ENCODE measurements at regions not wholly inside any gene's neighbourhood (a gene's known extent, or its start where the extent isn't known, plus 50 kb on each side); places are given as distances from the start of the nearest gene placed in this dataset.

DNA sequence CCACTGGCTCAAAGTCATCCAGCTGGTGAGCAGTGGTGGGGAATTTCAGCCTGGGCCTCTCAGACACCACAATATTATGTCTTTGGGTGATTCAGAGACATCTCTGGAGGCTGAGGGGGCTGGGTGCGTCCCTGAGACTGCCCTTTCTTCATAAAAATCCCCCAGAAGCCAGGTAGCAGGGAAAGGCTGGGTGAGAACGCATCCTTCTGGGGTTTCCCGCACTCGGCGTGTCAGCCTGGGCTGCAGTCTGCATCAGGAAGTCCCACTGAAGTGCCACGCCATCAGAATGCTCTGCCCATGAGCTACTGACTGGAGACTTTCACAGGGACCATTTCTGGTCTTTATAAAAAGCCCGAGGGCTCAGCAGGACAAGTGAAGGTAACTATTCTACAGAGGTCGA lies 148.8 kb upstream of the SLC6A11 start:
- no peak overlapping the region for H3K4me3 ChIP-seq (replicated peaks; ENCODE audit: low read depth, low read length)
- TF ChIP-seq, protein P1, sequence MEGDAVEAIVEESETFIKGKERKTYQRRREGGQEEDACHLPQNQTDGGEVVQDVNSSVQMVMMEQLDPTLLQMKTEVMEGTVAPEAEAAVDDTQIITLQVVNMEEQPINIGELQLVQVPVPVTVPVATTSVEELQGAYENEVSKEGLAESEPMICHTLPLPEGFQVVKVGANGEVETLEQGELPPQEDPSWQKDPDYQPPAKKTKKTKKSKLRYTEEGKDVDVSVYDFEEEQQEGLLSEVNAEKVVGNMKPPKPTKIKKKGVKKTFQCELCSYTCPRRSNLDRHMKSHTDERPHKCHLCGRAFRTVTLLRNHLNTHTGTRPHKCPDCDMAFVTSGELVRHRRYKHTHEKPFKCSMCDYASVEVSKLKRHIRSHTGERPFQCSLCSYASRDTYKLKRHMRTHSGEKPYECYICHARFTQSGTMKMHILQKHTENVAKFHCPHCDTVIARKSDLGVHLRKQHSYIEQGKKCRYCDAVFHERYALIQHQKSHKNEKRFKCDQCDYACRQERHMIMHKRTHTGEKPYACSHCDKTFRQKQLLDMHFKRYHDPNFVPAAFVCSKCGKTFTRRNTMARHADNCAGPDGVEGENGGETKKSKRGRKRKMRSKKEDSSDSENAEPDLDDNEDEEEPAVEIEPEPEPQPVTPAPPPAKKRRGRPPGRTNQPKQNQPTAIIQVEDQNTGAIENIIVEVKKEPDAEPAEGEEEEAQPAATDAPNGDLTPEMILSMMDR (IDR thresholded peaks at IDR 0.05; ENCODE audit: low read length, missing control alignments): no peak
- DNase-seq (ENCODE audit: low read depth): no peak

DNA sequence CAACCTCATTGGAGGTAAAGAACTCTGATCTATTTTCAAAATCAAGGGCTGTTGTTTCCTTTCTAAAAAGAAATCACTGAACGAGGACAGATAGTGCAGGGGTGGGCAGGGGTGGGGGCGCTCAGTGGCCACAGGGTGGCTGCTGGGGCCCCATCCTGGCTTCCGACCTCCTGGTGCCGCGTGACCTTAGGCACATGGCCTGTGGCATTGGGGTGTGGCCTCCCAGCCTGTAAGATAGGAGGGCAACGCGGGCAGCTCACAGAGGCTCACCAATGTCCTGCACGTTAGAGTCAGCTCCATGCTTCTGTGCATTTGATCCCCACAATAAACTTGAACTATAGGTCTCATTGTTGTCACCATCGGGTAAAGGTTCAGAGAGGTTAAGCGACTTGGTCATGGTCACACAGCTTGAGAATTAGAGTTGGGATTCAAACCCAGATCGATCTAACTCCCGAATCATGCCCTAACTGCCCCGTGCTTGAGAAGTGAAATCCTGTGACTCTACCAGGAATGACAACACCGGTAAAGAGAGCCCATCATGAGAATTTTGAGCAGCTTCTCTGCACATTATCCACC lies 148.0 kb upstream of the SLC6A11 start:
- TF ChIP-seq, protein P1 (IDR thresholded peaks at IDR 0.05; ENCODE audit: low read length, missing control alignments): no peak
- no peak overlapping the region for H3K4me3 ChIP-seq (replicated peaks; ENCODE audit: low read depth, low read length)
- DNase-seq (ENCODE audit: low read depth): no peak

DNA sequence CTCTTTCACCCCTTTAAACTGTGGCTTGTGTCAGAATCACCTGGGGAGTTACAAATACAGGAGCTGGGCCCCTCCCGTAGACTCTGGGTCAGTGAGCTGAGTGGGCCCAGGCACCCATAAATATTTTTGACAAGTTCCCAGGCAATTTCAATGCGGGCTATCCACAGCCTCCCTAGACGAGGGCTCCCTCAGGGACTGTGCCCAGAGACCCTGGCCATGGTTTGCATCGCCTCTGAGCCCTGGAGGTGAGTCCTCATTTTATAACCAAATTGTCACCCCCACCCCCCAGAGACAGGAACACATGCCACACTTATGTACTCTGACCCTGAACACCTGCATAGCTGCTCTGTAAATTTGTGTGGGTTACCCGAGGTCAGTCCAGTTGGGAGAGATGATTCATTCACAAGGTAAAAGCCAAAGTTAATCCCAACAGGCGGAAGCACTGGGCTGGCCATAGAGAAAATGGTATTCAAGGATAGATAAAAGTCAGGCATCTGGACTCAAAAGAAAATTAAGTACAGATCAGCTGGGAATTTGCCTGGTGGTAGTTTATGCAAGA lies 146.5 kb upstream of the SLC6A11 start:
- no peak for DNase-seq (ENCODE audit: low read depth)
- H3K4me3 ChIP-seq (replicated peaks; ENCODE audit: low read depth, low read length): no peak overlapping the region
- TF ChIP-seq, protein P1 (IDR thresholded peaks at IDR 0.05; ENCODE audit: low read length, missing control alignments): no peak

DNA sequence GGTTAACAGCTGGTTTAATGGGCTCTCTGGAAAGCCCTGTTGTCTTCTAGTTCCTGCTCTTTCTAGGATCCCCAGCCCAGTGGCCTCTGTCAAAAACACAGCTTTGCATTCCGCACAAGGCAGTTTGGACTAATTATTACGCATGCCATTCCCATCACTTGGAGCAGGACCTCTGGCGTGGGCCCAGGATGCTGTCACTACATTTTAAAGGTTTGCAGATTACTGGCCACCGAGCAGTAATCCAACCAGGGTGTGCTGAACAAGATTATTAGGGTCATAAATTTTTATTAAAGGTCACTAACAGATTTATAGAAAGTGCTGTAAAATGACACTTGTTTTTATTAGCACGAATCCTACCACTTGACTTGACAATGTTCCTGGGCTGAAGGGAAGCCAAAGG lies 143.6 kb upstream of the SLC6A11 start:
- no peak overlapping the region for H3K4me3 ChIP-seq (replicated peaks; ENCODE audit: low read depth, low read length)
- TF ChIP-seq, protein P1 (IDR thresholded peaks at IDR 0.05; ENCODE audit: low read length, missing control alignments): no peak
- DNase-seq (ENCODE audit: low read depth): no peak

DNA sequence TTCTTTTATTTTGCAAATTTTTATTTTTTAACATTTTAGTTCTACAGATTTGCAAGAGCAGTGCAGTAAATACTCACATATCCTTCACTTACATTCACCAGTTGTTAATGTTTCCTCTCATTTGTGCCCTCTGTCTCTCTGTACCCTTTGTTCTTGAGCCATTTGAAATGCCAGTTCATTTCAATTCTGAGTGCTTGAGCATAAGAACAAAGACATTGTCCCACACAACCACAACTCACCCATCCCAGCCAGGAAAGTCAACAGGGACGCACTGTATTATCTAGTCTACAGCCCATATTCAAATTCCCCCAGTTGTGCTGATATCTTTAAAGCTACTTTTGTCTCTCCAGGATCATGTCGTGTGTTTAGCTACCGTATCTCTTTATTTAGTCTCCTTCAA lies 141.4 kb upstream of the SLC6A11 start:
- DNase-seq (ENCODE audit: low read depth): no peak
- TF ChIP-seq, protein P1 (IDR thresholded peaks at IDR 0.05; ENCODE audit: low read length, missing control alignments): no peak
- no peak overlapping the region for H3K4me3 ChIP-seq (replicated peaks; ENCODE audit: low read depth, low read length)

DNA sequence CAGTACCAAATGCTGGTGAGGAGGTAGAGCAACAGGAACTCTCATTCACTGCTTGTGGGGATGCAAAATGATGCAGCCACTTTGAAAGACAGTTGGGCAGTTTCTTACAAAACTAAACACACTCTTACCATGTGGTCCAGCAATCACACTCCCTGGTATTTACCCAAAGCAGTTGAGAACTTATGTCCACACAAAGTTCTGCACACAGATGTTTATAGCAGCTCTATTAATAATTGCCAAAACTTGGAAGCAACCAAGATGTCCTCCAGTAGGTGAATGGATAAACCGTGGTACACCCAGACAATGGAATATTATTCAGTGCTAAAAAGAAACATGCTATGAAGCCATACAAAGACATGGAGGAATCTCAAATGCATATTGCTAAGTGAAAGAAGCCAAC lies 139.1 kb upstream of the SLC6A11 start:
- H3K4me3 ChIP-seq (replicated peaks; ENCODE audit: low read depth, low read length): no peak overlapping the region
- DNase-seq (ENCODE audit: low read depth): no peak
- TF ChIP-seq, protein P1 (IDR thresholded peaks at IDR 0.05; ENCODE audit: low read length, missing control alignments): no peak

DNA sequence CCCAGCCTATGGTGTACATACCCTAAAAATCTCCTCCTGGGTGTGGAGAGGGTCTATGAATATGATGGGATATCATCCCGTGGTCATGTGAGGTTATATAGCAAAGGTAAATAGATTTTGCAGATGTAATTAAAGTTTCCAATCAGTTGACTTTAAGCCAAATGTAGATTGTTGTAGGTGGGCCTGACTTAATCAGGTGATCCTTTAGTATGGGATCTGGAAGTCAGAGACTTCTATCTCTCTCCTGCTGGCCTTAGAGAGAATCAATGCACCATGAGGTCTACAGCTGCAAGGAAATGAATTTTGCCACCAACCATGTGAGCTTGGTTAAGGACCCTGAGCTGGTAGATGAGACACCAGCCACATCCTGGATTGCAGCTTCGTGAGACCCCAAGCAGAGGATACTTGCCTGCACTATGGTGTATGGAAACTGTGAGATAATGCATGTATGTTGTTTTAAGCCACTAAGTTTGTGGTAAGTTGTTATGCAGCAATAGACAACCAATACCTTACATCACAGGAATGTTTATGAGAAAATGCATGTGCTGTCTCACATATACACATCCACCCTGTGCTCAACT lies 137.1 kb upstream of the SLC6A11 start:
- TF ChIP-seq, protein P1 (IDR thresholded peaks at IDR 0.05; ENCODE audit: low read length, missing control alignments): no peak
- no peak overlapping the region for H3K4me3 ChIP-seq (replicated peaks; ENCODE audit: low read depth, low read length)
- no peak for DNase-seq (ENCODE audit: low read depth)

Measured in fibroblast of pulmonary artery (primary cell).